ENCODE measurements at regions not wholly inside any gene's neighbourhood (a gene's known extent, or its start where the extent isn't known, plus 50 kb on each side); places are given as distances from the start of the nearest gene placed in this dataset.
A peak's percentile ranks its signal among the peaks of the same experiment; 100 is the strongest.
"Not testable (repeated sequence)": the region's sequence is repeated elsewhere in the genome, so short reads cannot be mapped to it uniquely, and the experiment has no call there.

- H3K4me1 Mint-ChIP-seq (ENCODE audit: low read depth): no peaks in the 10 kb centered on the region
- H3K27me3 Mint-ChIP-seq (ENCODE audit: insufficient read depth): no peaks in the 10 kb centered on the region; the same call in 1 of the 2 replicates
- H3K4me3 Mint-ChIP-seq: no peak overlapping the region
- no peak for TF ChIP-seq CTCF (IDR thresholded peaks at IDR 0.05)
- DNase-seq: no peak
- H3K36me3 Mint-ChIP-seq (ENCODE audit: low read depth): no peaks in the 10 kb centered on the region
- 0 out of 2 replicates have a peak, but pooled peaks cover 5% of the 10 kb centered on the region for H3K9me3 Mint-ChIP-seq
- no peak overlapping the region for H3K27ac Mint-ChIP-seq
Observed at GRCh38 chr14:86141966-86142365, 612.0 kb downstream of the FLRT2 start.

GRCh38 chr14:86129426-86129825, 599.5 kb downstream of the FLRT2 start:
- H3K4me3 Mint-ChIP-seq: no peak overlapping the region
- H3K9me3 Mint-ChIP-seq: no peaks in the 10 kb centered on the region; the same call in 1 of the 2 replicates
- no peak for DNase-seq
- no peak overlapping the region for H3K27ac Mint-ChIP-seq
- H3K27me3 Mint-ChIP-seq (ENCODE audit: insufficient read depth): no peaks in the 10 kb centered on the region
- no peak for TF ChIP-seq CTCF (IDR thresholded peaks at IDR 0.05)
- no peaks in the 10 kb centered on the region for H3K4me1 Mint-ChIP-seq (ENCODE audit: low read depth)
- no peaks in the 10 kb centered on the region for H3K36me3 Mint-ChIP-seq (ENCODE audit: low read depth)

GRCh38 chr14:86124328-86124727, 594.4 kb downstream of the FLRT2 start:
- TF ChIP-seq CTCF (IDR thresholded peaks at IDR 0.05): no peak
- peak overlapping the region; percentile 73; the same call in 1 of the 2 replicates for H3K4me3 Mint-ChIP-seq
- DNase-seq: no peak
- no peaks in the 10 kb centered on the region; the same call in 1 of the 2 replicates for H3K9me3 Mint-ChIP-seq
- no peaks in the 10 kb centered on the region for H3K27me3 Mint-ChIP-seq (ENCODE audit: insufficient read depth)
- H3K27ac Mint-ChIP-seq: no peak overlapping the region; the same call in 1 of the 2 replicates
- peaks cover 6% of the 10 kb centered on the region; the same call in 1 of the 2 replicates for H3K4me1 Mint-ChIP-seq (ENCODE audit: low read depth)
- H3K36me3 Mint-ChIP-seq (ENCODE audit: low read depth): no peaks in the 10 kb centered on the region; the same call in 1 of the 2 replicates

GRCh38 chr14:86115972-86116371, 586.0 kb downstream of the FLRT2 start:
- Mint-ChIP-seq H3K4me1 (ENCODE audit: low read depth) (no peaks in the 10 kb centered on the region), H3K4me3 (no peak overlapping the region), H3K9me3 (no peaks in the 10 kb centered on the region), H3K36me3 (ENCODE audit: low read depth) (no peaks in the 10 kb centered on the region; the same call in 1 of the 2 replicates), H3K27me3 (ENCODE audit: insufficient read depth) (no peaks in the 10 kb centered on the region), H3K27ac (no peak overlapping the region)
- DNase-seq: no peak
- TF ChIP-seq CTCF (IDR thresholded peaks at IDR 0.05): no peak

GRCh38 chr14:86110871-86111270, 580.9 kb downstream of the FLRT2 start:
- H3K27ac Mint-ChIP-seq; H3K9me3 Mint-ChIP-seq; DNase-seq; H3K36me3 Mint-ChIP-seq (ENCODE audit: low read depth); H3K27me3 Mint-ChIP-seq (ENCODE audit: insufficient read depth); H3K4me1 Mint-ChIP-seq (ENCODE audit: low read depth); H3K4me3 Mint-ChIP-seq: not testable (repeated sequence)

GRCh38 chr14:86104691-86105265, 574.8 kb downstream of the FLRT2 start:
- Mint-ChIP-seq H3K27me3 (ENCODE audit: insufficient read depth) (no peaks in the 10 kb centered on the region; the same call in 1 of the 2 replicates), H3K4me1 (ENCODE audit: low read depth) (no peaks in the 10 kb centered on the region), H3K36me3 (ENCODE audit: low read depth) (no peaks in the 10 kb centered on the region), H3K9me3 (peaks cover 11% of the 10 kb centered on the region), H3K4me3 (no peak overlapping the region), H3K27ac (no peak overlapping the region)
- TF ChIP-seq CTCF (IDR thresholded peaks at IDR 0.05): no peak
- no peak for DNase-seq
